ENCODE measurements at regions not wholly inside any gene's neighbourhood (a gene's known extent, or its start where the extent isn't known, plus 50 kb on each side); places are given as distances from the start of the nearest gene placed in this dataset.

DNA sequence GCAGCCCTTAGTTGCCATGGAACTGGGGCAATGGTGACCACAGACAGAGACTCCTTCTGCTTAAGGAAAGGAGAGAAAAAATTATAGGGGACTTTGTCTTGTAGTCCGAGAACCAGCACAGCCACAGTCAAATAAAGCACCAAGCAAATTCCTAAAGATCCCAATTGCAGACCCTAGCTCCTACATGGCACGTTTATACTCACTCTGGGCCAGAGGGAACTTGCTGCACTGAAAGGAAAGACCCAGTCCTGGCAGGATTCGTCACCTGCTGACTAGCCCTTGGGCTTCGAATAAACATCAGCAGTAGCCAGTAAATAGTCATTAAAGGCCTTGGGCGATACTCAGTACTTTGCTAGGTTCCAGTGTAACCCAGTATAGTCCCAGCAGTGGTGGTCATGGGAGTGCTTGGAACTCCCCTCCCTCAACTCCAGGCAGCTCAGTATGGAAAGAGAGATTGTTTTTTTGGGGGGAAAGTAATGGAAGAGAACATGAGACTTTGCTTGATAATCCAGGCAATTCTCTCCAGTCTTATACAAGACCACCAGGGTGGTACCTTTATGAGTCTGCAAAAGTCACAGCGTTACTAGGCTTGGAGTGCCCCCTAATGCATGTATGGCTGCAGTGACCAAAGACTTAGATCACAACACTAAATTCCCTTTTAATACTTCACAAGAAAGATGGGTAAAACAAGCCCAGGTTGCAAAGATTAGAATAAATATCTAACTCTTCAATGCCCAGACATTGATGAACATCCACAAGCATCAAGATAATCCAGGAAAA lies 66.4 kb upstream of the AGTR1 start:
- Histone ChIP-seq H3K9me2 (ENCODE audit: insufficient read depth, low read length) (no peaks in the 10 kb centered on the region), H3K79me2 (replicated peaks; ENCODE audit: insufficient read depth, low read length) (no peaks in the 10 kb centered on the region), H3K36me3 (ENCODE audit: insufficient read depth, low read length) (no peaks in the 10 kb centered on the region), H3K27me3 (ENCODE audit: insufficient read depth, low read depth, low read length) (no peaks in the 10 kb centered on the region), H3K27ac (ENCODE audit: low read length) (no peak overlapping the region), H3F3A (ENCODE audit: insufficient read depth, low read length, poor library complexity, severe bottlenecking) (no peaks in the 10 kb centered on the region), H3K4me3 (ENCODE audit: low read length) (no peak overlapping the region), H3K9ac (ENCODE audit: low read length) (no peak overlapping the region), H2AFZ (ENCODE audit: low read depth, low read length) (no peak overlapping the region), H3K9me3 (ENCODE audit: low read length) (no peaks in the 10 kb centered on the region), H4K20me1 (ENCODE audit: insufficient read depth) (no peaks in the 10 kb centered on the region), H3K4me2 (ENCODE audit: low read length) (no peak overlapping the region)
- TF ChIP-seq EZH2 (IDR thresholded peaks at IDR 0.05; ENCODE audit: borderline replicate concordance, insufficient read depth, low read length, poor library complexity, severe bottlenecking), result no peak
- TF ChIP-seq, protein P1, sequence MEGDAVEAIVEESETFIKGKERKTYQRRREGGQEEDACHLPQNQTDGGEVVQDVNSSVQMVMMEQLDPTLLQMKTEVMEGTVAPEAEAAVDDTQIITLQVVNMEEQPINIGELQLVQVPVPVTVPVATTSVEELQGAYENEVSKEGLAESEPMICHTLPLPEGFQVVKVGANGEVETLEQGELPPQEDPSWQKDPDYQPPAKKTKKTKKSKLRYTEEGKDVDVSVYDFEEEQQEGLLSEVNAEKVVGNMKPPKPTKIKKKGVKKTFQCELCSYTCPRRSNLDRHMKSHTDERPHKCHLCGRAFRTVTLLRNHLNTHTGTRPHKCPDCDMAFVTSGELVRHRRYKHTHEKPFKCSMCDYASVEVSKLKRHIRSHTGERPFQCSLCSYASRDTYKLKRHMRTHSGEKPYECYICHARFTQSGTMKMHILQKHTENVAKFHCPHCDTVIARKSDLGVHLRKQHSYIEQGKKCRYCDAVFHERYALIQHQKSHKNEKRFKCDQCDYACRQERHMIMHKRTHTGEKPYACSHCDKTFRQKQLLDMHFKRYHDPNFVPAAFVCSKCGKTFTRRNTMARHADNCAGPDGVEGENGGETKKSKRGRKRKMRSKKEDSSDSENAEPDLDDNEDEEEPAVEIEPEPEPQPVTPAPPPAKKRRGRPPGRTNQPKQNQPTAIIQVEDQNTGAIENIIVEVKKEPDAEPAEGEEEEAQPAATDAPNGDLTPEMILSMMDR (IDR thresholded peaks at IDR 0.05; ENCODE audit: poor library complexity, severe bottlenecking), result no peak
- TF ChIP-seq SMC3 (conservative IDR thresholded peaks at IDR 0.05; ENCODE audit: poor library complexity), result no peak
- no peak for TF ChIP-seq RAD21 (conservative IDR thresholded peaks at IDR 0.05)
- TF ChIP-seq TAF1 (IDR thresholded peaks at IDR 0.05; ENCODE audit: low read depth), result no peak
- no peak for TF ChIP-seq MXI1 (conservative IDR thresholded peaks at IDR 0.05; ENCODE audit: poor library complexity, severe bottlenecking)
- TF ChIP-seq, protein P2, sequence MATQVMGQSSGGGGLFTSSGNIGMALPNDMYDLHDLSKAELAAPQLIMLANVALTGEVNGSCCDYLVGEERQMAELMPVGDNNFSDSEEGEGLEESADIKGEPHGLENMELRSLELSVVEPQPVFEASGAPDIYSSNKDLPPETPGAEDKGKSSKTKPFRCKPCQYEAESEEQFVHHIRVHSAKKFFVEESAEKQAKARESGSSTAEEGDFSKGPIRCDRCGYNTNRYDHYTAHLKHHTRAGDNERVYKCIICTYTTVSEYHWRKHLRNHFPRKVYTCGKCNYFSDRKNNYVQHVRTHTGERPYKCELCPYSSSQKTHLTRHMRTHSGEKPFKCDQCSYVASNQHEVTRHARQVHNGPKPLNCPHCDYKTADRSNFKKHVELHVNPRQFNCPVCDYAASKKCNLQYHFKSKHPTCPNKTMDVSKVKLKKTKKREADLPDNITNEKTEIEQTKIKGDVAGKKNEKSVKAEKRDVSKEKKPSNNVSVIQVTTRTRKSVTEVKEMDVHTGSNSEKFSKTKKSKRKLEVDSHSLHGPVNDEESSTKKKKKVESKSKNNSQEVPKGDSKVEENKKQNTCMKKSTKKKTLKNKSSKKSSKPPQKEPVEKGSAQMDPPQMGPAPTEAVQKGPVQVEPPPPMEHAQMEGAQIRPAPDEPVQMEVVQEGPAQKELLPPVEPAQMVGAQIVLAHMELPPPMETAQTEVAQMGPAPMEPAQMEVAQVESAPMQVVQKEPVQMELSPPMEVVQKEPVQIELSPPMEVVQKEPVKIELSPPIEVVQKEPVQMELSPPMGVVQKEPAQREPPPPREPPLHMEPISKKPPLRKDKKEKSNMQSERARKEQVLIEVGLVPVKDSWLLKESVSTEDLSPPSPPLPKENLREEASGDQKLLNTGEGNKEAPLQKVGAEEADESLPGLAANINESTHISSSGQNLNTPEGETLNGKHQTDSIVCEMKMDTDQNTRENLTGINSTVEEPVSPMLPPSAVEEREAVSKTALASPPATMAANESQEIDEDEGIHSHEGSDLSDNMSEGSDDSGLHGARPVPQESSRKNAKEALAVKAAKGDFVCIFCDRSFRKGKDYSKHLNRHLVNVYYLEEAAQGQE (IDR thresholded peaks at IDR 0.05; ENCODE audit: borderline replicate concordance), result no peak
- TF ChIP-seq EP300 (conservative IDR thresholded peaks at IDR 0.05; ENCODE audit: poor library complexity, severe bottlenecking), result no peak
- no peak for TF ChIP-seq POLR2AphosphoS5 (IDR thresholded peaks at IDR 0.05)

DNA sequence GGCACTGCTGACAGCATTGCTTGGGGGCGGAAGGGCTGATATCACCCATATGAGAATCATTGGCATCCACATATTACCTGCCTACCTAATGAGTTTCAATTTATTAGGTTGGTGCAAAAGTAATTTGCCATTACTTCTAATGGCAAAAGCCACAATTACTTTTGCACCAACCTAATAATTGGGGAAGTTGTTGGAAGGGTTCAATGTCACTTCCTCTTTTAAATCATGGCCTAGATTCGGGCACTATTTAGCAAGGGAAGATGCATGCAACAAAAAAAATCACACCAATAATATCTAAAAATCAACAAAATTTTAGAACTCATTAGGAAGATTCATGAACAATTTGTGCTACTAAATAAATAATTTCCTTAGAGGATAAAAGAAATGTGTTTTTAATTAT lies 56.0 kb upstream of the AGTR1 start:
- Histone ChIP-seq H3K9me3 (ENCODE audit: low read length) (no peaks in the 10 kb centered on the region), H3K79me2 (replicated peaks; ENCODE audit: insufficient read depth, low read length) (no peaks in the 10 kb centered on the region), H3K9ac (ENCODE audit: low read length) (no peak overlapping the region), H3K4me2 (ENCODE audit: low read length) (no peak overlapping the region), H3K9me2 (ENCODE audit: insufficient read depth, low read length) (no peaks in the 10 kb centered on the region), H3K36me3 (ENCODE audit: insufficient read depth, low read length) (no peaks in the 10 kb centered on the region), H3K27ac (ENCODE audit: low read length) (no peak overlapping the region), H3K4me3 (ENCODE audit: low read length) (no peak overlapping the region), H4K20me1 (ENCODE audit: insufficient read depth) (no peaks in the 10 kb centered on the region), H2AFZ (ENCODE audit: low read depth, low read length) (no peak overlapping the region), H3F3A (ENCODE audit: insufficient read depth, low read length, poor library complexity, severe bottlenecking) (no peaks in the 10 kb centered on the region), H3K27me3 (ENCODE audit: insufficient read depth, low read depth, low read length) (no peaks in the 10 kb centered on the region)
- no peak for TF ChIP-seq MXI1 (conservative IDR thresholded peaks at IDR 0.05; ENCODE audit: poor library complexity, severe bottlenecking)
- no peak for TF ChIP-seq POLR2AphosphoS5 (IDR thresholded peaks at IDR 0.05)
